ENCODE measurements at regions not wholly inside any gene's neighbourhood (a gene's known extent, or its start where the extent isn't known, plus 50 kb on each side); places are given as distances from the start of the nearest gene placed in this dataset.

DNA sequence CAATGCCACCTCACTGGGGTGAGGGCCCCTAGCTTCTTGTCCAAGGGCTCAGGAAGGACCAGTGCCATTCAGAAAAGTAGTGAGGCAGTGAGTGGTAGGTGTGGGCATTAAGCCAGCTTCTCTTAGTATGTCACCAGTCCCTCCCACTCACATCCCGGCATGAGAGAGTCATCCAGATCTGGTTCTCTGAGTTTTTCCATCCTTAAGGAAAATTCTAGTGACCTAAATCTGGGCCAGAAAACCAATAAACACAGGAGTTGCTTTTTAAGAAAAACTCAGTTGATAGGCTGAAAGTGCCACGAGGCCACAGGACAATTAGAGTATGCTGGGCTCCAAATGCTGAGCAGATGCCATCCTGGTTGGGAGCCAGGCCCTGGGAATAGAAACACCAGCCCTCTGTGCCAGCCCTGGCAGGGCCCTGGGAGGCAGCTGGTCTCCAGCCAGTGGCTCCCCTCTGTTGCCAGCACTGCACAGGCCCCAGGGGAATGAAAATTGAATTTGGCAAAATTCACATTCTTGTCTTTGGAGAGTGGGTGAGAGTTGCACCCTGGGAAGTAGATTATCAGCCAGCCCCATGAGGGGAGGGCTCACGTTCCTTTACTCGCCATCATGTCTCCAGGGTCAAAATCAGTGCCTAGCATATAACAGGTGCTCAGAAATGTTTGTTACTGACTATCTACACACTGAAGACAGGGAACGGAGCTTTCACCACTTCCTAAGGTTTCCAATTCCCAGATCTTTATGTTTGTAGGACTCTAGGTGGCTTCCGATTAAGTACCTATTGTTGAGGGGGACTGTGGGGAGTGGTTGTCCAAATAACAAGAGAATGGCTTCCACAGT is 52.8 kb downstream of the FAM43A start:
- no peak for DNase-seq (ENCODE audit: extremely low spot score)
- Histone ChIP-seq H3K4me1 (ENCODE audit: insufficient read depth) (no peaks in the 10 kb centered on the region), H3K36me3 (ENCODE audit: insufficient read depth) (no peaks in the 10 kb centered on the region), H3K4me3 (ENCODE audit: low read depth, low read length) (no peak overlapping the region), H3K27ac (ENCODE audit: low read depth) (no peak overlapping the region)
- 69% methylated on average over 6 of the region's 6 CpGs for WGBS

DNA sequence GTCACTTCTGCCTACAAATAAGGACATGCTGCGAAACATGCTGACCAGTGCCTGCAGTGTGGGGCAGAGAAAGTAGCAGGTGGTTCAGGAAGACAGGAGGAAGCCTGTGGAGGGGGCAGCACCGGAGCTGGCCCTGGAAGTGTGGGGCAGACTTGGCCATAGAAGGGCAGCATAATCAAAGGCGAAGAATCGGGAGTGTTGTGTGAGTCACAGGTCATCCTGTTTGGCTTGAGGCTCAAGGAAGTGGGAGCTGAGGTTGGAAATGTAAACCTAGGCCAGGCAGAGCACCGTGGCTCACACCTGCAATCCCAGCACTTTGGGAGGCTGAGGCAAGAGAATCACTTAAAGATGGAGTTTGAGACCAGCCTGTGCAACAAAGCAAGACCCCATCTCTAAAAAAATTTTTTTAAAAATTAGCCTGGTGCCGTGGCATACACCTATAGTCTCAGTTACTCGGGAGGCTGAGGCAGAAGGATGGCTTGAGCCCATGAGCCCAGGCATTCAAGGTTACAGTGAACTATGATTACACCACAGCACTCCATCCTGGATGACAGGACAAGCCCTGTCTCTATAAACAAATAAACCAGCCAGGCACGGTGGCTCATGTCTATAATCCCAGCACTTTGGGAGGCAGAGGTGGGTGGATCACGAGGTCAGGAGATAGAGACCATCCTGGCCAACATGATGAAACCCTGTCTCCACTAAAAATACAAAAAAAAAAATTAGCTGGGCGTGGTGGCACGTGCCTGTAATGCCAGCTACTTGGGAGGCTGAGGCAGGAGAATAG is 54.0 kb downstream of the FAM43A start:
- Histone ChIP-seq H3K4me1 (ENCODE audit: insufficient read depth) (no peaks in the 10 kb centered on the region), H3K27ac (ENCODE audit: low read depth) (no peak overlapping the region), H3K4me3 (ENCODE audit: low read depth, low read length) (no peak overlapping the region), H3K36me3 (ENCODE audit: insufficient read depth) (no peaks in the 10 kb centered on the region)
- DNase-seq (ENCODE audit: extremely low spot score): no peak
- WGBS: 77% methylated on average over 11 of the region's 11 CpGs

DNA sequence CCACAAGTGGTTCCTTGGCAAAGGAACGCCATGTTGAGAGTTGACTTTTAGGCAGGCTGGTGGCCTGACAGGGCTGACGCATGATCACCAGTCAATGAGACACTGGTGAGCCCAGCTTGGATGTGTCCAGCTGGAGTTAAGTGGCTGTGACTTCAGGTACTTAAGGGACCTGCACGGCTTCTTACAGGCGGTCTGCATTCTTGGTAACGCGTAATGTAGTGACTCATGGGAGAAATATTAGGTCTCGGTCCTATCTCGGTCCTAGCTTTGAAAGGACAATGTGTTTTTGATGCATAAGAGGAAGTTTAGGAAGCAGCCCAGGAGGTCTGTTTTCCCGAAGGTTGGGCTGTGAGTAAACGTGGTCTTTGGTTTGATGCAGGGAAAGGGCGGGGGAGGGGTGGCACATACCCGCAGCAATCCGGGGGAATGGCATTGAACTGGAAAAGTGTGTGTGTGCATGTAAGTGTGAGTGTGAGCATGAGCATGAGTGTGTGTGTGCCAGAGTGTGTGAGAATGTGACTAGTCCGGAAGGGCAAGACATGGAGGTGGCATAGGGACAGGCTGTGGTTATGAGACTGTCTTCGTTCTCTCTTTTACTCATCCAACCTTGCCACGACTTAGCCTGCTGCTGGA is 55.3 kb downstream of the FAM43A start:
- no peaks in the 10 kb centered on the region for H3K4me1 ChIP-seq (ENCODE audit: insufficient read depth)
- no peak overlapping the region for H3K27ac ChIP-seq (ENCODE audit: low read depth)
- 49% methylated on average over 16 of the region's 16 CpGs for WGBS
- H3K36me3 ChIP-seq (ENCODE audit: insufficient read depth): no peaks in the 10 kb centered on the region
- DNase-seq (ENCODE audit: extremely low spot score): no peak
- no peak overlapping the region for H3K4me3 ChIP-seq (ENCODE audit: low read depth, low read length)

DNA sequence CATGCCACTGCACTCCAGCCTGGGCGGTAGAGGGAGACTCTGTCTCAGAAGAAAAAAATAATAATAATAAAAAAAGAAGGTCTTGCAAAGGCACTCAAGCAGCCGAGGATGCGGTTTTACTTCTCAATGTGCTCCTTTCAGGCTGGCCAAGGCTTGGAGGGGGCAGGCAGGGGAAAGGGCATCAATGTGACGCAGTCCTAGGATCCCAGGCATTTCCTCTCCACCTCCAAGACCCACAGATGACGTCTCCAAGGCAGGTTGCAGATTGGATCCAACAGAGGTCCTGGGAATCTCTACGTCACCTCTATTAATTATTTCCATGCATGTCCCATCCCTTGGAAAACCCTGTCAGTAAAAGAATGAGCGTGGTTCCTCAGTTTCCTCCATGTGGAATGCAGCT is 56.2 kb downstream of the FAM43A start:
- no peak overlapping the region for H3K4me3 ChIP-seq (ENCODE audit: low read depth, low read length)
- no peak for DNase-seq (ENCODE audit: extremely low spot score)
- H3K36me3 ChIP-seq (ENCODE audit: insufficient read depth): no peaks in the 10 kb centered on the region
- 70% methylated on average over 7 of the region's 7 CpGs for WGBS
- H3K27ac ChIP-seq (ENCODE audit: low read depth): no peak overlapping the region
- H3K4me1 ChIP-seq (ENCODE audit: insufficient read depth): no peaks in the 10 kb centered on the region

DNA sequence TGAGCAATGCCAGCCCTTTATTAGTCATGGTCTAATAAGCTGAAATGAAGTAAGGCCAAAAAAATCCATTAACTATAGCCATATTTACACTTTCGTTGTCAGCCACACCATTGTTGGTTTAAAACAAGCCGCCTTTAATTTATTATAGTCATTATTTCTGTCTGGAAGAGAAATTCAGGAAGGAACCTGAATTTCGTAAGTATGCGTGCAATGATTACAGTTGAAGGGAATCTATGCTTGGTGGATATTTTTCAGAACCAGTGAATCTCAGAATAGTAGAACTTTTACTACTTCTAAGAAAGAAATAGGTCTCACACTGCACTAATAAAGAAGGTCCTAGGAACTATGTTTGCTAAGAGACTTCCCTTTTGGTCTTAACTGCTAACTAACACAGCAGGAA is 59.1 kb downstream of the FAM43A start:
- WGBS: 83% methylated on average over 4 of the region's 4 CpGs
- Histone ChIP-seq H3K4me1 (ENCODE audit: insufficient read depth) (no peaks in the 10 kb centered on the region), H3K36me3 (ENCODE audit: insufficient read depth) (no peaks in the 10 kb centered on the region), H3K4me3 (ENCODE audit: low read depth, low read length) (no peak overlapping the region), H3K27ac (ENCODE audit: low read depth) (no peak overlapping the region)
- DNase-seq (ENCODE audit: extremely low spot score): no peak

DNA sequence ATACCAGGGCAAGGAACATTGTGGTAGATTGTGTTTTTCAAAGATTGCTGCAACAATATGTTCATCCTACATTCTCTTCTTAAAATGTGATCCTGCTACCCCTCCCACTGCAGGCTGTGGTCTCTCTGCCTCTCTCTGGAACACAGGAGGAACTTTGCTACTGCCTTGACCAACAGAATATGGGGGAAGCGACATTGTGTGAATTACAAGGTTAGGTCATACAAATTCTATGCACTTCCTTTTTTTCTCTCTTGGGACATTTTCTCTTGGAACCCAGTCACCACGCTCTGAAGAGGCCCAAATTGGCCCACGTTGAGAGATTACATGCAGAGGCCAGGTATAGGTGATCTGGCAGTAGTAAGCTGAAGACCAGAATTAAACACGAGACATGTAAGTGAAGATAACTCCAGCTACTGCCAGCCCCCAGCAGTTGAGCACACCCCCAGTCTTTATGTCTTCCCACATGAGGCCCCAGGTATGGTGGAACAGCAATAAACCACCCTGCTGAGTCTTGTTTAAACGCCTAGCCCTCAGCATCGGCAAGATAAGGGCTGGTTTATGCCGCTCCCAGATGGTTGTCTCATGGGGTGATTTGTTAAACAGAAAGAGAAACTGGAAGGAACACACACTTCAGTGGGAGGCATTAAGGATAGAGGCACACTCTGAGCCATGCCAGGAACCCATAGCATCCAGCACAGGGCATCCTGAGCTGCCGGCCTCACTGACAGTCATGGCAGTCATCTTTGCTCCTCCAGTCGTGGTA is 59.9 kb downstream of the FAM43A start:
- Histone ChIP-seq H3K4me3 (ENCODE audit: low read depth, low read length) (no peak overlapping the region), H3K4me1 (ENCODE audit: insufficient read depth) (no peaks in the 10 kb centered on the region), H3K36me3 (ENCODE audit: insufficient read depth) (no peaks in the 10 kb centered on the region), H3K27ac (ENCODE audit: low read depth) (no peak overlapping the region)
- WGBS: 68% methylated on average over 9 of the region's 9 CpGs
- DNase-seq (ENCODE audit: extremely low spot score): no peak

DNA sequence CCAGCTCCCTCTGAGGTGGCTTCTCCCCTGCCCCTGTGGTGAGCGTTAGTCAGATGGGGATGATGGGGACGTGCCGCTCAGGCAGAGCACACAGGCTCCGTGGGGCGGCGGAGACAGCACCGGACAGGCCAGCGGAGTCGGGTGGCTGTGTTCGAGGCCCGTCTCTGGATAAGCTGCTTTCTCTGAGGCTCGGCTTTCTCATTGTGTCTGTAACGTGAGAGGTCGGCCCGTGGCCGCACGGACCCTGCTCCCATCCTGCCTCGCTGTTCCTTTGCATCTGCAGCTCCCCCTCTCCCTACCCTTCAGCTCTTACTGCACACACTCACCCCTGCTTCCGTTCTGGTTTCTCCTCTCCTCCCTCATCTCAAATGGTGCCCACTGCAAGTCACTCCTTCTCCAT is 62.5 kb downstream of the FAM43A start:
- 73% methylated on average over 19 of the region's 19 CpGs for WGBS
- no peak for DNase-seq (ENCODE audit: extremely low spot score)
- H3K4me3 ChIP-seq (ENCODE audit: low read depth, low read length): no peak overlapping the region
- no peaks in the 10 kb centered on the region for H3K4me1 ChIP-seq (ENCODE audit: insufficient read depth)
- H3K27ac ChIP-seq (ENCODE audit: low read depth): no peak overlapping the region
- no peaks in the 10 kb centered on the region for H3K36me3 ChIP-seq (ENCODE audit: insufficient read depth)

DNA sequence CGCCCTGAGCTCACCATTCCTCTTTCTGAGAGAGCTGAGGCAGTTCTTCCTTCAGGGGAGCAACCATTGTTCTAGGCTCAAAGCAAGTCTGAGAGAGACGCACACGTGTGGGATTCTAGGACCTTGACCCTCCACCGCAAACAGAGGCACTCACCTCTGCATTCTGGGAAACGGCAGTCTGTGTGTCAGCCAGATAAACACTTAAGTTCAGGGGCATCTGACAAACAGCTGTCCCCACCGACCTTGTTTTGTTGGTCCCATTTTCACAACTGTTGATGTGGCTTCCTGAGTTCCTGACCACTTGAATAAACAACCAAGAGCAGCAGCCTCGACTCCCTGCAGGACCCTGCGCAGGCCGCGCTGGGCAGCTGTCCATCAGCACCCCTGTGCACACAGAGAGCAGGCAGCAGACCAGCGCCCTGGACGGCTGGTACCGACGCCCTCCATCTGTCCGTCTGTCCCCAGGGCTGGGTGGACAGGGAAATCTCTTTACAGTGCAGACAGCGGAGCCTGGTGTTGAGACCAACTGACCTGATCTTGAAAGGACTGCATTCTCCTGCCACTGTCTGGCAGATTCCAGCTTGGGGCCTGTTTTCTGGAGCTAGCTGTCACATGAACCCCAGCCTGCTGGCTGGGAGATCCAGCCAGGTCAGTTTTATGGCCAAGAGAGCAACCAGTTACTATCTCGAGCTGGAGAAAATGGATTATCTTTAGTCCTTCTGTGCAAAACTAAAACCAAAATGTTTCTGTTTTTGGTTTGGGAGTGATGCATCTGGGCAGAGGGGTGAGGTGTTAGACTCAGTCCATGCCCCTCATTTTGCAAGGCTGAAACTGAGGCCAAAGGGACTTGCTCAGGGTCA is 64.2 kb downstream of the FAM43A start:
- DNase-seq (ENCODE audit: extremely low spot score): no peak
- Histone ChIP-seq H3K36me3 (ENCODE audit: insufficient read depth) (no peaks in the 10 kb centered on the region), H3K4me1 (ENCODE audit: insufficient read depth) (no peaks in the 10 kb centered on the region), H3K4me3 (ENCODE audit: low read depth, low read length) (no peak overlapping the region), H3K27ac (ENCODE audit: low read depth) (no peak overlapping the region)
- 65% methylated on average over 17 of the region's 17 CpGs for WGBS

DNA sequence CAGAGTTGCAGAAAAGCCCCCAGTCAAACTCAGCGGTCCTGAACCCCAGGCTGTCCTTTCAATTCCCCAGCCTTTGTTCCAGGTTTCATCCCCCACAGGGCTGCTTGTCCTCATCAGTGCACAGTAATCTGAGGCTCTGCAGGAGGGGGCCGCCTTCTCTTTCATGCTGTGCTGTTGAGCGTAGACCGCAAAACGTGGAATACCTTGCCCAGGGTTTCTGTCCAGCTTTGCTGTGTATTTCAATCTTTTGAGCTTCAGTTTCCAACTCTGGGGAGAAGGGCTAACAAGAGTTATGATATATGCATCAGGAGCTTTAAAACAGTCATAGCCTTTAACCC is 64.8 kb downstream of the FAM43A start:
- H3K4me3 ChIP-seq (ENCODE audit: low read depth, low read length): no peak overlapping the region
- no peak overlapping the region for H3K27ac ChIP-seq (ENCODE audit: low read depth)
- no peaks in the 10 kb centered on the region for H3K36me3 ChIP-seq (ENCODE audit: insufficient read depth)
- no peaks in the 10 kb centered on the region for H3K4me1 ChIP-seq (ENCODE audit: insufficient read depth)
- DNase-seq (ENCODE audit: extremely low spot score): no peak
- 80% methylated on average over 5 of the region's 5 CpGs for WGBS

DNA sequence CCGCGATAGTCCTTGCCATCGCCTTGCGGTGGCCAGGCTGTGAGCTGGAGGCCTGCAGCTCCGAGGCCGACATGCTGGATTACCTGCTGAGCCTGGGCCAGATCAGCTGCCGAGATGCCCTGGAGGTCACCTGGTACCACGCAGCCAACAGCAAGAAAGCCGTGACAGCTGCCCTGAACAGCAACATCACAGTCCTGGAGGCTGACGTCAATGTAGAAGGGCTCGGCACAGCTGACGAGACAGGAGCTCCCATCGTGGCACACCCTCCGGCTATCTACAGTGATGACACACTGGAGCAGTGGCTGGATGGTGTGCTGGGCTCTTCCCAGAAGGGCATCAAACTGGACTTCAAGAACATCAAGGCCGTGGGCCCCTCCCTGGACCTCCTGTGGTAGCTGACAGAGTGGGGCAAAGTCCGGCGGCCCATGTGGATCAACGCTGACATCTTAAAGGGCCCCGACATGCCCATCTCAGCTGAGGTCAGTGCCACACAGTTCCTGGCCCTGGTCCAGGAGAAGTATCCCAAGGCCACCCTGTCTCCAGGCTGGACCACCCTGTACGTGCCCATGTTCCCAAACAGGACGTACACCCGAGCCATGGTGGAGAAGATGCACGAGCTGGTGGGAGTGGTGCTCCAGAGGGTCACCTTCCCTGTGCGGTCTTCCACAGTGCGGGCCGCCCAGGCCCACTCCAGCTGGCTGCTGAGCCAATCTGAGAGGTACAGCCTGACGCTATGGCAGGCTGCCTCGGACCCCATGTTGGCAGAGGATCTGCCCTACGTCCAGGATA is 70.2 kb downstream of the FAM43A start:
- H3K27ac ChIP-seq (ENCODE audit: low read depth): no peak overlapping the region
- no peaks in the 10 kb centered on the region for H3K36me3 ChIP-seq (ENCODE audit: insufficient read depth)
- DNase-seq (ENCODE audit: extremely low spot score): no peak
- no peaks in the 10 kb centered on the region for H3K4me1 ChIP-seq (ENCODE audit: insufficient read depth)
- WGBS: 90% methylated on average over 29 of the region's 29 CpGs
- H3K4me3 ChIP-seq (ENCODE audit: low read depth, low read length): no peak overlapping the region

DNA sequence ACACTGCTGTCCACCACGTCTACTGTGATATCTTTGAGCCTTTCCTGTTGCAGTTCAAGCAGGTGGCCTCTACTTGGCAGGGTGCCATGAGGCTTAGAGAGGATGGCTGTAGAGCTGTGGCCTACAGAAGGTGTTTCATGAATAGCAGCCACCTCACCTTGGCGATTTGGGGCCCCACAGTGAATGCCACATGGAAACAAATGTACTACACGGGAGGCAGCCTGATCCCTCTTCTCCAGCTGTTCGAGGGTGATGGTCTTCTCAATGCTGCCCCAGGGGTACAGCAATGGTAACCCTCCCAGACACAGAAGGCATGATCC is 70.7 kb downstream of the FAM43A start:
- WGBS: 75% methylated on average over 4 of the region's 4 CpGs
- DNase-seq (ENCODE audit: extremely low spot score): no peak
- Histone ChIP-seq H3K36me3 (ENCODE audit: insufficient read depth) (no peaks in the 10 kb centered on the region), H3K4me1 (ENCODE audit: insufficient read depth) (no peaks in the 10 kb centered on the region), H3K27ac (ENCODE audit: low read depth) (no peak overlapping the region), H3K4me3 (ENCODE audit: low read depth, low read length) (no peak overlapping the region)

DNA sequence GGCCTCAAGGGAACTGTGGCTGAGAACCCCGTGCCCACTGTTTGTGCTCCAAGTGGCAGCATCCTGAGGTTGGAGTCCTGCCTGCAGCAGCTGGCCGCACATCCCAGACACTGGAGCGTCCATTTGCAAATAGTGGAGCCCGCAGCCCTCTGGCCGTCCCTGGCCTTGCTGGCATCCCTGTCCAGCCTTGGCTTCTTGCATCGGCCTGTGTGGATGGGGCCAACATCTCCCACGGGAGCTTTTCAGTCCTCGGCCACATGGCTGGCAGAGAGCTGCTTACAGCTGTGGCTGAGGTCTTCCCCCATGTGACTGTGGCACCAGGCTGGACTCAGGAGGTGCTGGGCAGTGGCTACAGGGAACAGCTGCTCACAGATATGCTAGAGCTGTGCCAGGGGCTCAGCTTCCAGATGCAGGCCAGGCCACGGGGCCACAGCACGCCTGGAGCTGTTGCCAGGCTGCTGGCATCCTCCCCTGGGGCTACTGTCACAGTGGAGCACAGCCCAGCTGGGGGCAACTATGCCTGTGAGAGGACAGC is 71.2 kb downstream of the FAM43A start:
- Histone ChIP-seq H3K36me3 (ENCODE audit: insufficient read depth) (no peaks in the 10 kb centered on the region), H3K4me1 (ENCODE audit: insufficient read depth) (no peaks in the 10 kb centered on the region), H3K27ac (ENCODE audit: low read depth) (no peak overlapping the region), H3K4me3 (ENCODE audit: low read depth, low read length) (no peak overlapping the region)
- WGBS: 64% methylated on average over 10 of the region's 10 CpGs
- DNase-seq (ENCODE audit: extremely low spot score): no peak

Measured in urinary bladder (tissue), 3 donors.